HG02642 (cell line): ENCODE measurements at regions not wholly inside any gene's neighbourhood (a gene's known extent, or its start where the extent isn't known, plus 50 kb on each side); places are given as distances from the start of the nearest gene placed in this dataset.
"Not testable (repeated sequence)": the region's sequence is repeated elsewhere in the genome, so short reads cannot be mapped to it uniquely, and the experiment has no call there.

Experiments
- ATAC-seq: cut with Tn5 transposase; IDR thresholded peaks from one replicate; pipeline ENCODE4 v1.9.1; 2021; ENCODE audit warnings: mild to moderate bottlenecking; ENCODE audit not compliant: unreplicated experiment, poor library complexity

GRCh38 chr2:89537862-89538261, 846.4 kb downstream of the RPIA start:
- not testable (repeated sequence) for ATAC-seq

- not testable (repeated sequence) for ATAC-seq
These were observed 852.6 kb downstream of the RPIA start for GRCh38 chr2:89544110-89544509.

- ATAC-seq: not testable (repeated sequence)
These were observed 887.7 kb downstream of the RPIA start for GRCh38 chr2:89579154-89579553.

- ATAC-seq: not testable (repeated sequence)
These were observed 891.3 kb downstream of the RPIA start for GRCh38 chr2:89582816-89583215.

- not testable (repeated sequence) for ATAC-seq
These were observed 892.6 kb downstream of the RPIA start for GRCh38 chr2:89584046-89584445.

GRCh38 chr2:89584868-89585557, 893.5 kb downstream of the RPIA start:
- not testable (repeated sequence) for ATAC-seq

GRCh38 chr2:89585558-89585920, 894.1 kb downstream of the RPIA start:
- peak; percentile 93 for ATAC-seq

GRCh38 chr2:89599843-89600242, 908.4 kb downstream of the RPIA start:
- ATAC-seq: not testable (repeated sequence)

- ATAC-seq: not testable (repeated sequence)
These were observed 915.0 kb downstream of the RPIA start for GRCh38 chr2:89606514-89606913.

GRCh38 chr2:89610207-89610926, 918.9 kb downstream of the RPIA start:
- ATAC-seq: not testable (repeated sequence)

GRCh38 chr2:89610927-89611515, 919.5 kb downstream of the RPIA start:
- not testable (repeated sequence) for ATAC-seq

- not testable (repeated sequence) for ATAC-seq
These were observed 920.2 kb downstream of the RPIA start for GRCh38 chr2:89611710-89612109.

- not testable (repeated sequence) for ATAC-seq
These were observed 957.8 kb downstream of the RPIA start for GRCh38 chr2:89649268-89649667.

- not testable (repeated sequence) for ATAC-seq
These were observed 987.8 kb downstream of the RPIA start for GRCh38 chr2:89679254-89679653.
